ENCODE measurements at regions not wholly inside any gene's neighbourhood (a gene's known extent, or its start where the extent isn't known, plus 50 kb on each side); places are given as distances from the start of the nearest gene placed in this dataset.

- no peak overlapping the region for H3K4me3 Mint-ChIP-seq
- H3K4me1 Mint-ChIP-seq (ENCODE audit: low read depth) = no peaks in the 10 kb centered on the region
- H3K9me3 Mint-ChIP-seq = no peaks in the 10 kb centered on the region
- H3K27me3 Mint-ChIP-seq (ENCODE audit: low read depth) = no peaks in the 10 kb centered on the region
- H3K27ac Mint-ChIP-seq = no peak overlapping the region
- no peaks in the 10 kb centered on the region for H3K36me3 Mint-ChIP-seq (ENCODE audit: low read depth)
Measured at GRCh38 chr12:60262378-60262777, 666.5 kb downstream of the SLC16A7 start.

GRCh38 chr12:60263161-60263560, 667.3 kb downstream of the SLC16A7 start:
- Mint-ChIP-seq H3K27ac (no peak overlapping the region), H3K27me3 (ENCODE audit: low read depth) (no peaks in the 10 kb centered on the region), H3K9me3 (no peaks in the 10 kb centered on the region)

GRCh38 chr12:60263836-60264493, 668.1 kb downstream of the SLC16A7 start:
- no peaks in the 10 kb centered on the region for H3K9me3 Mint-ChIP-seq
- no peak overlapping the region for H3K27ac Mint-ChIP-seq
- no peak overlapping the region for H3K4me3 Mint-ChIP-seq
- no peaks in the 10 kb centered on the region for H3K4me1 Mint-ChIP-seq (ENCODE audit: low read depth)
- H3K27me3 Mint-ChIP-seq (ENCODE audit: low read depth) = no peaks in the 10 kb centered on the region
- no peaks in the 10 kb centered on the region for H3K36me3 Mint-ChIP-seq (ENCODE audit: low read depth)

More at GRCh38 chr12:60263161-60263560, 667.3 kb downstream of the SLC16A7 start:
- no peaks in the 10 kb centered on the region for H3K4me1 Mint-ChIP-seq (ENCODE audit: low read depth)
- no peak overlapping the region for H3K4me3 Mint-ChIP-seq
- H3K36me3 Mint-ChIP-seq (ENCODE audit: low read depth) = no peaks in the 10 kb centered on the region

GRCh38 chr12:60265741-60266140, 669.9 kb downstream of the SLC16A7 start:
- Mint-ChIP-seq H3K27me3 (ENCODE audit: low read depth) (no peaks in the 10 kb centered on the region), H3K4me3 (no peak overlapping the region), H3K36me3 (ENCODE audit: low read depth) (no peaks in the 10 kb centered on the region), H3K27ac (no peak overlapping the region), H3K9me3 (peaks cover 5% of the 10 kb centered on the region), H3K4me1 (ENCODE audit: low read depth) (no peaks in the 10 kb centered on the region)

GRCh38 chr12:60266381-60266852, 670.6 kb downstream of the SLC16A7 start:
- Mint-ChIP-seq H3K4me3 (no peak overlapping the region), H3K27ac (no peak overlapping the region), H3K4me1 (ENCODE audit: low read depth) (no peaks in the 10 kb centered on the region), H3K27me3 (ENCODE audit: low read depth) (no peaks in the 10 kb centered on the region), H3K36me3 (ENCODE audit: low read depth) (no peaks in the 10 kb centered on the region), H3K9me3 (peaks cover 11% of the 10 kb centered on the region)

GRCh38 chr12:60269611-60270269, 673.9 kb downstream of the SLC16A7 start:
- Mint-ChIP-seq H3K27ac (no peak overlapping the region), H3K4me1 (ENCODE audit: low read depth) (no peaks in the 10 kb centered on the region), H3K9me3 (peaks cover 11% of the 10 kb centered on the region), H3K4me3 (no peak overlapping the region), H3K36me3 (ENCODE audit: low read depth) (no peaks in the 10 kb centered on the region), H3K27me3 (ENCODE audit: low read depth) (no peaks in the 10 kb centered on the region)

- Mint-ChIP-seq H3K9me3 (peaks cover 11% of the 10 kb centered on the region), H3K36me3 (ENCODE audit: low read depth) (no peaks in the 10 kb centered on the region), H3K4me3 (no peak overlapping the region), H3K27ac (no peak overlapping the region), H3K27me3 (ENCODE audit: low read depth) (no peaks in the 10 kb centered on the region), H3K4me1 (ENCODE audit: low read depth) (no peaks in the 10 kb centered on the region)
Measured at GRCh38 chr12:60271816-60272215, 676.0 kb downstream of the SLC16A7 start.

- Mint-ChIP-seq H3K9me3 (no peaks in the 10 kb centered on the region), H3K36me3 (ENCODE audit: low read depth) (no peaks in the 10 kb centered on the region), H3K4me1 (ENCODE audit: low read depth) (no peaks in the 10 kb centered on the region), H3K27me3 (ENCODE audit: low read depth) (no peaks in the 10 kb centered on the region), H3K4me3 (no peak overlapping the region), H3K27ac (no peak overlapping the region)
Measured at GRCh38 chr12:60278209-60278608, 682.4 kb downstream of the SLC16A7 start.

- Mint-ChIP-seq H3K27ac (no peak overlapping the region), H3K4me3 (no peak overlapping the region), H3K27me3 (ENCODE audit: low read depth) (no peaks in the 10 kb centered on the region), H3K9me3 (no peaks in the 10 kb centered on the region), H3K4me1 (ENCODE audit: low read depth) (no peaks in the 10 kb centered on the region), H3K36me3 (ENCODE audit: low read depth) (no peaks in the 10 kb centered on the region)
Measured at GRCh38 chr12:60279221-60279620, 683.4 kb downstream of the SLC16A7 start.

- H3K9me3 Mint-ChIP-seq = no peaks in the 10 kb centered on the region
- H3K27ac Mint-ChIP-seq = no peak overlapping the region
- no peak overlapping the region for H3K4me3 Mint-ChIP-seq
- H3K4me1 Mint-ChIP-seq (ENCODE audit: low read depth) = no peaks in the 10 kb centered on the region
- H3K27me3 Mint-ChIP-seq (ENCODE audit: low read depth) = no peaks in the 10 kb centered on the region
- H3K36me3 Mint-ChIP-seq (ENCODE audit: low read depth) = no peaks in the 10 kb centered on the region
Measured at GRCh38 chr12:60281522-60281921, 685.7 kb downstream of the SLC16A7 start.

GRCh38 chr12:60290532-60290931, 694.7 kb downstream of the SLC16A7 start:
- H3K4me3 Mint-ChIP-seq = no peak overlapping the region
- H3K36me3 Mint-ChIP-seq (ENCODE audit: low read depth) = no peaks in the 10 kb centered on the region
- no peaks in the 10 kb centered on the region for H3K4me1 Mint-ChIP-seq (ENCODE audit: low read depth)
- peaks cover 15% of the 10 kb centered on the region for H3K9me3 Mint-ChIP-seq
- no peaks in the 10 kb centered on the region for H3K27me3 Mint-ChIP-seq (ENCODE audit: low read depth)
- H3K27ac Mint-ChIP-seq = no peak overlapping the region

- Mint-ChIP-seq H3K27me3 (ENCODE audit: low read depth) (no peaks in the 10 kb centered on the region), H3K36me3 (ENCODE audit: low read depth) (no peaks in the 10 kb centered on the region), H3K9me3 (no peaks in the 10 kb centered on the region), H3K4me1 (ENCODE audit: low read depth) (no peaks in the 10 kb centered on the region), H3K4me3 (no peak overlapping the region), H3K27ac (no peak overlapping the region)
Measured at GRCh38 chr12:60308366-60308991, 712.6 kb downstream of the SLC16A7 start.

- Mint-ChIP-seq H3K4me3 (no peak overlapping the region), H3K4me1 (ENCODE audit: low read depth) (no peaks in the 10 kb centered on the region), H3K27ac (no peak overlapping the region), H3K36me3 (ENCODE audit: low read depth) (no peaks in the 10 kb centered on the region), H3K9me3 (peaks cover 6% of the 10 kb centered on the region), H3K27me3 (ENCODE audit: low read depth) (no peaks in the 10 kb centered on the region)
Measured at GRCh38 chr12:60311940-60312339, 716.1 kb downstream of the SLC16A7 start.

GRCh38 chr12:60317361-60317760, 721.5 kb downstream of the SLC16A7 start:
- Mint-ChIP-seq H3K27me3 (ENCODE audit: low read depth) (no peaks in the 10 kb centered on the region), H3K4me1 (ENCODE audit: low read depth) (no peaks in the 10 kb centered on the region), H3K36me3 (ENCODE audit: low read depth) (no peaks in the 10 kb centered on the region), H3K27ac (no peak overlapping the region), H3K9me3 (peaks cover 6% of the 10 kb centered on the region), H3K4me3 (no peak overlapping the region)

- Mint-ChIP-seq H3K27ac (no peak overlapping the region), H3K4me1 (ENCODE audit: low read depth) (no peaks in the 10 kb centered on the region), H3K9me3 (peaks cover 6% of the 10 kb centered on the region), H3K4me3 (no peak overlapping the region), H3K27me3 (ENCODE audit: low read depth) (no peaks in the 10 kb centered on the region), H3K36me3 (ENCODE audit: low read depth) (no peaks in the 10 kb centered on the region)
Measured at GRCh38 chr12:60324746-60325145, 728.9 kb downstream of the SLC16A7 start.
